Epithelial cell of proximal tubule (primary cell): ENCODE measurements at regions not wholly inside any gene's neighbourhood (a gene's known extent, or its start where the extent isn't known, plus 50 kb on each side); places are given as distances from the start of the nearest gene placed in this dataset.
"Not testable (repeated sequence)": the region's sequence is repeated elsewhere in the genome, so short reads cannot be mapped to it uniquely, and the experiment has no call there.

ENCODE experiments used
- DNase-seq: peaks from one replicate; pipeline ENCODE4 v3.0.0-alpha.2; 2011; ENCODE audit warnings: low read depth
- H3K4me3 ChIP-seq: 2 replicates; pipeline ENCODE4 v1.5.1; 2011; ENCODE audit warnings: low read depth, mild to moderate bottlenecking, low read length
- CTCF ChIP-seq: conservative IDR thresholded peaks from 2 replicates; pipeline ENCODE4 v1.5.1; 2012; ENCODE audit warnings: low read depth, mild to moderate bottlenecking, low read length

- no peak overlapping the region for H3K4me3 ChIP-seq
- TF ChIP-seq CTCF = no peak
- DNase-seq = no peak
These were observed 342.3 kb downstream of the C6orf118 start for GRCh38 chr6:164967102-164967501.

- TF ChIP-seq CTCF = no peak
- no peak overlapping the region for H3K4me3 ChIP-seq
- no peak for DNase-seq
These were observed 346.6 kb downstream of the C6orf118 start for GRCh38 chr6:164962805-164963204.

GRCh38 chr6:164947164-164947563, 362.2 kb downstream of the C6orf118 start:
- no peak for DNase-seq
- no peak overlapping the region for H3K4me3 ChIP-seq
- TF ChIP-seq CTCF = no peak

GRCh38 chr6:164942271-164942670, 367.1 kb downstream of the C6orf118 start:
- no peak for DNase-seq
- TF ChIP-seq CTCF = no peak
- H3K4me3 ChIP-seq = no peak overlapping the region

GRCh38 chr6:164933238-164933794, 376.1 kb downstream of the C6orf118 start:
- DNase-seq, H3K4me3 ChIP-seq: not testable (repeated sequence)

GRCh38 chr6:164929408-164929977, 379.9 kb downstream of the C6orf118 start:
- TF ChIP-seq CTCF = no peak
- DNase-seq = no peak
- no peak overlapping the region for H3K4me3 ChIP-seq

GRCh38 chr6:164928728-164929407, 380.5 kb downstream of the C6orf118 start:
- no peak for DNase-seq
- H3K4me3 ChIP-seq = no peak overlapping the region
- no peak for TF ChIP-seq CTCF
